HEK293 (cell line): ENCODE measurements at regions not wholly inside any gene's neighbourhood (a gene's known extent, or its start where the extent isn't known, plus 50 kb on each side); places are given as distances from the start of the nearest gene placed in this dataset.

Source experiments
- CTCF ChIA-PET: fragments of 350-600 bp; formaldehyde crosslinking; extraction: SDS; loops from one replicate; lab custom pipeline; 2021; ENCODE audit warnings: antibody characterized with exemption; lab: Yijun Ruan, JAX
- POLR2A ChIA-PET: fragments of 300-600 bp; formaldehyde crosslinking; extraction: SDS; loops from one replicate; lab custom pipeline; 2020; ENCODE audit warnings: antibody characterized with exemption, inconsistent platforms; lab: Yijun Ruan, JAX
- H3K27ac ChIP-seq: fragments of 200-500 bp; sonication (Bioruptor generic); 2 replicates; pipeline ENCODE4 v1.5.1; 2014; ENCODE audit warnings: low read depth, low read length, control low read depth, inconsistent platforms; ENCODE audit errors: extremely low read depth
- H3K36me3 ChIP-seq, 2 experiments: fragments of 200-500 bp in 1 of 2; sonication (Bioruptor generic) in 1 of 2; 1 replicate in 1 of 2; 2 replicates in 1 of 2; pipeline ENCODE4 v1.5.1; 2014 to 2017; ENCODE audit warnings: inconsistent platforms in 2 of 2, low read length in 2 of 2; ENCODE audit not compliant: control insufficient read depth in 2 of 2, insufficient read depth in 1 of 2
- H3K4me1 ChIP-seq: fragments of 200-500 bp; sonication (Bioruptor generic); 2 replicates; pipeline ENCODE4 v1.5.1; 2014; ENCODE audit warnings: mild to moderate bottlenecking, low read length, inconsistent platforms; ENCODE audit not compliant: control insufficient read depth, insufficient read depth
- H3K4me3 ChIP-seq: 2 replicates; pipeline ENCODE4 v1.5.1; 2011; ENCODE audit warnings: low read depth, mild to moderate bottlenecking, control low read depth, low read length, moderate library complexity
- H3K9me3 ChIP-seq: fragments of 200-500 bp; sonication (Bioruptor generic); 2 replicates; pipeline ENCODE4 v1.5.1; 2014; ENCODE audit warnings: low read depth, low read length, inconsistent platforms; ENCODE audit not compliant: control insufficient read depth, insufficient read depth
- KLF1 ChIP-seq: fragments of 450-650 bp; formaldehyde crosslinking; IDR thresholded peaks from 2 replicates; pipeline ENCODE4 v1.5.1; 2016; ENCODE audit warnings: missing biosample characterization, missing genetic modification characterization
- PRDM1 ChIP-seq: fragments of 450-650 bp; formaldehyde crosslinking; IDR thresholded peaks from 2 replicates; pipeline ENCODE4; 2016; ENCODE audit warnings: missing biosample characterization, missing genetic modification characterization
- PRDM10 ChIP-seq: fragments of 450-650 bp; formaldehyde crosslinking; IDR thresholded peaks from 2 replicates; pipeline ENCODE4 v1.5.1; 2016; ENCODE audit warnings: missing biosample characterization, missing genetic modification characterization
- PRDM6 ChIP-seq: fragments of 450-650 bp; formaldehyde crosslinking; IDR thresholded peaks from 2 replicates; pipeline ENCODE4 v1.5.1; 2017; ENCODE audit warnings: missing biosample characterization, missing genetic modification characterization
- SP7 ChIP-seq: fragments of 450-650 bp; formaldehyde crosslinking; IDR thresholded peaks from 2 replicates; pipeline ENCODE4 v1.5.1; 2016; ENCODE audit warnings: missing biosample characterization, missing genetic modification characterization
- ZBTB10 ChIP-seq: fragments of 450-650 bp; formaldehyde crosslinking; IDR thresholded peaks from 2 replicates; pipeline ENCODE4 v1.5.1; 2016; ENCODE audit warnings: missing biosample characterization, missing genetic modification characterization
- ZBTB7A ChIP-seq: fragments of 450-650 bp; formaldehyde crosslinking; IDR thresholded peaks from 2 replicates; pipeline ENCODE4 v1.5.1; 2016; ENCODE audit warnings: low read depth, missing biosample characterization, missing genetic modification characterization
- ZNF211 ChIP-seq: fragments of 450-650 bp; formaldehyde crosslinking; IDR thresholded peaks from 2 replicates; pipeline ENCODE4 v1.5.1; 2016; ENCODE audit warnings: low read depth, missing biosample characterization, missing genetic modification characterization
- ZNF311 ChIP-seq: fragments of 450-650 bp; formaldehyde crosslinking; IDR thresholded peaks from 2 replicates; pipeline ENCODE4 v1.5.1; 2017; ENCODE audit warnings: missing biosample characterization, missing genetic modification characterization, borderline replicate concordance
- ZNF341 ChIP-seq: fragments of 450-650 bp; formaldehyde crosslinking; IDR thresholded peaks from 2 replicates; pipeline ENCODE4; 2016; ENCODE audit warnings: low read depth, missing biosample characterization, missing genetic modification characterization
- ZNF404 ChIP-seq: fragments of 450-650 bp; formaldehyde crosslinking; IDR thresholded peaks from 2 replicates; pipeline ENCODE4 v1.5.1; 2017; ENCODE audit warnings: missing biosample characterization, missing genetic modification characterization
- ZNF514 ChIP-seq: fragments of 450-650 bp; formaldehyde crosslinking; IDR thresholded peaks from 2 replicates; pipeline ENCODE4 v1.5.1; 2016; ENCODE audit warnings: missing biosample characterization, missing genetic modification characterization
- ZNF580 ChIP-seq: fragments of 450-650 bp; formaldehyde crosslinking; IDR thresholded peaks from 2 replicates; pipeline ENCODE4 v1.5.1; 2016; ENCODE audit warnings: missing biosample characterization, missing genetic modification characterization
- ZNF747 ChIP-seq: fragments of 450-650 bp; formaldehyde crosslinking; IDR thresholded peaks from 2 replicates; pipeline ENCODE4 v1.5.1; 2016; ENCODE audit warnings: missing biosample characterization, missing genetic modification characterization
- ZSCAN4 ChIP-seq: fragments of 450-650 bp; formaldehyde crosslinking; IDR thresholded peaks from 2 replicates; pipeline ENCODE4 v1.5.1; 2017; ENCODE audit warnings: missing biosample characterization, missing genetic modification characterization
- TF ChIP-seq, protein P1 (sequence below): fragments of 450-650 bp; formaldehyde crosslinking; IDR thresholded peaks from 2 replicates; pipeline ENCODE4 v1.5.1; 2016; ENCODE audit warnings: missing biosample characterization, missing genetic modification characterization
- TF ChIP-seq, protein P2 (sequence below): fragments of 450-650 bp; formaldehyde crosslinking; IDR thresholded peaks from 2 replicates; pipeline ENCODE4 v1.5.1; 2017; ENCODE audit warnings: missing biosample characterization, missing genetic modification characterization

DNA sequence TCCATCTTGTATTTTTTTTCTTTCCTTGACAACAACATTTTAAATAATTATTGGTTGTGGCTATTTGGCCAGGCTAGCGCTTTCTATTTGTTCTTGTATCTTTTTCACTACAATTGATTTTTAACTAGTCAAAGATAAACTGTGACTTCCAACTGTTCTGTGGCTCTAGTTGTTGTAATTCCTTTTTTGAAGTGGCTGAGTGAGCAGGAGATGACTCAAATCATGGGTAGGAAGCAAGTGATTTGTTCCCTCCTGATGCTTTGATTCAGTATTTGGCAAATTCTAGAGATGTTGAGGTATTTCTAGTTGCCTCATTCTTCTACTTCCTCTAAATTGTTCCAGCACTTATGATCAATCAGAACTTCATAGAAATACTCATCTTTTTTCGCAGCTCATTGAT lies 633.5 kb downstream of the RERGL start:
- TF ChIP-seq ZBTB7A (tag by site-specific recombination) = no peak
- TF ChIP-seq ZNF341 (tag by site-specific recombination) = no peak
- TF ChIP-seq, protein P1, sequence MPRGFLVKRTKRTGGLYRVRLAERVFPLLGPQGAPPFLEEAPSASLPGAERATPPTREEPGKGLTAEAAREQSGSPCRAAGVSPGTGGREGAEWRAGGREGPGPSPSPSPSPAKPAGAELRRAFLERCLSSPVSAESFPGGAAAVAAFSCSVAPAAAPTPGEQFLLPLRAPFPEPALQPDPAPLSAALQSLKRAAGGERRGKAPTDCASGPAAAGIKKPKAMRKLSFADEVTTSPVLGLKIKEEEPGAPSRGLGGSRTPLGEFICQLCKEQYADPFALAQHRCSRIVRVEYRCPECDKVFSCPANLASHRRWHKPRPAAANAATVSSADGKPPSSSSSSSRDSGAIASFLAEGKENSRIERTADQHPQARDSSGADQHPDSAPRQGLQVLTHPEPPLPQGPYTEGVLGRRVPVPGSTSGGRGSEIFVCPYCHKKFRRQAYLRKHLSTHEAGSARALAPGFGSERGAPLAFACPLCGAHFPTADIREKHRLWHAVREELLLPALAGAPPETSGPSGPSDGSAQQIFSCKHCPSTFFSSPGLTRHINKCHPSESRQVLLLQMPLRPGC (tag by site-specific recombination) = no peak
- no peak for TF ChIP-seq ZNF580
- no peak for TF ChIP-seq PRDM10 (tag by site-specific recombination)
- TF ChIP-seq PRDM6 (tag by site-specific recombination) = no peak
- no peak for TF ChIP-seq SP7 (tag by site-specific recombination)
- no peak for TF ChIP-seq ZNF514
- no peak for TF ChIP-seq ZNF404 (tag by site-specific recombination)
- TF ChIP-seq, protein P2, sequence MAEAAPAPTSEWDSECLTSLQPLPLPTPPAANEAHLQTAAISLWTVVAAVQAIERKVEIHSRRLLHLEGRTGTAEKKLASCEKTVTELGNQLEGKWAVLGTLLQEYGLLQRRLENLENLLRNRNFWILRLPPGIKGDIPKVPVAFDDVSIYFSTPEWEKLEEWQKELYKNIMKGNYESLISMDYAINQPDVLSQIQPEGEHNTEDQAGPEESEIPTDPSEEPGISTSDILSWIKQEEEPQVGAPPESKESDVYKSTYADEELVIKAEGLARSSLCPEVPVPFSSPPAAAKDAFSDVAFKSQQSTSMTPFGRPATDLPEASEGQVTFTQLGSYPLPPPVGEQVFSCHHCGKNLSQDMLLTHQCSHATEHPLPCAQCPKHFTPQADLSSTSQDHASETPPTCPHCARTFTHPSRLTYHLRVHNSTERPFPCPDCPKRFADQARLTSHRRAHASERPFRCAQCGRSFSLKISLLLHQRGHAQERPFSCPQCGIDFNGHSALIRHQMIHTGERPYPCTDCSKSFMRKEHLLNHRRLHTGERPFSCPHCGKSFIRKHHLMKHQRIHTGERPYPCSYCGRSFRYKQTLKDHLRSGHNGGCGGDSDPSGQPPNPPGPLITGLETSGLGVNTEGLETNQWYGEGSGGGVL (tag by site-specific recombination) = no peak
- no peak for TF ChIP-seq ZNF211 (tag by site-specific recombination)
- no peak for TF ChIP-seq KLF1 (tag by site-specific recombination)
- ChIA-PET POLR2A (no interaction called here), CTCF (no interaction called here)
- Histone ChIP-seq H3K4me1 (no peaks in the 10 kb centered on the region), H3K9me3 (no peaks in the 10 kb centered on the region), H3K27ac (no peak overlapping the region), H3K4me3 (no peak overlapping the region), H3K36me3 (no peaks in the 10 kb centered on the region)

DNA sequence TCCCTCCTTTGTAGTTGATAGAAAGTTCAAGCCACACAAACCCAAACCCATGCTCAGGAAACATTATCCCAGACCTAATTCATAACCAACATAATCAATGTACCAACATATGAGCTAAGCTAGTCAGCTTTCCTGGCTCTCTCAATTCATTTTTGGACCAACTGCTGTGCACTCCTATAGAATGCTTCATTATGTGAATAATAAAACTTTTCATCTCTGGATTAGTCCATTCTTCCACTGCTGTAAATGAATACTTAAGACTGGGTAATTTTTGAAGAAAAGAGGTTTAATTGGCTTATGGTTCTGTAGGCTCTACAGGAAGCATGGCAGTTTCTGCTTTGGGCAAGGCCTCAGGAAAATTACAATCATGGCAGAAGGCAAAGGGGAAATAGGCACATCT lies 651.9 kb downstream of the RERGL start:
- Histone ChIP-seq H3K9me3 (no peaks in the 10 kb centered on the region), H3K4me1 (no peaks in the 10 kb centered on the region), H3K36me3 (no peaks in the 10 kb centered on the region), H3K4me3 (no peak overlapping the region), H3K27ac (no peak overlapping the region)
- POLR2A ChIA-PET = no interaction called here
- CTCF ChIA-PET = interaction anchor here (0.7 kb wide), 1 partner anchor 1062 kb away, joined by 5 read pairs; no protein-coding TSS in a partner anchor
- TF ChIP-seq PRDM1 (tag by site-specific recombination) (no peak), ZSCAN4 (tag by site-specific recombination) (no peak), ZBTB10 (tag by site-specific recombination) (no peak), ZNF747 (tag by site-specific recombination) (no peak), ZNF311 (tag by site-specific recombination) (no peak)
- TF ChIP-seq, all 188 proteins: peak for 0
